PC-3 (cell line): ENCODE measurements at regions not wholly inside any gene's neighbourhood (a gene's known extent, or its start where the extent isn't known, plus 50 kb on each side); places are given as distances from the start of the nearest gene placed in this dataset.

ENCODE experiments used
- ATAC-seq: fragments of 200-7000 bp; cut with Tn5 transposase; 2 replicates; pipeline ENCODE4 v1.9.1; 2020; ENCODE audit warnings: mild to moderate bottlenecking, moderate library complexity
- BruUV-seq: library from RNA; stranded (reverse); fragments of 400-500 nt; replicated peaks from 2 replicates; lab custom pipeline; 2021; lab: Mats Ljungman, UMichigan
- CTCF ChIA-PET: fragments of 300-600 bp; sonication (Branson Sonifier 250); formaldehyde crosslinking; loops from one replicate; lab custom pipeline; 2022; ENCODE audit warnings: antibody characterized with exemption; lab: Charles Lee
- POLR2A ChIA-PET: fragments of 300-600 bp; sonication (Branson Sonifier 250); formaldehyde crosslinking; loops from one replicate; lab custom pipeline; 2022; ENCODE audit warnings: antibody characterized with exemption; ENCODE audit not compliant: unreplicated experiment; lab: Charles Lee
- DNase-seq: peaks from one replicate; pipeline ENCODE4 v3.0.0-alpha.2; 2015
- H2AFZ ChIP-seq: fragments of 300-600 bp; sonication (generic); 2 replicates; pipeline ENCODE4 v1.6.0; 2016; ENCODE audit warnings: antibody characterized with exemption, low read length
- H3F3A ChIP-seq: fragments of 300-600 bp; sonication (generic); one replicate; pipeline ENCODE4 v1.6.0; 2017; ENCODE audit warnings: antibody characterized with exemption, low read length, control low read depth, mild to moderate bottlenecking; ENCODE audit not compliant: unreplicated experiment
- H3K27ac ChIP-seq: fragments of 300-600 bp; sonication (generic); 2 replicates; pipeline ENCODE4 v1.5.1; 2016; ENCODE audit warnings: mild to moderate bottlenecking, low read length
- H3K27me3 ChIP-seq: fragments of 300-600 bp; sonication (generic); 2 replicates; pipeline ENCODE4 v1.6.1; 2016; ENCODE audit warnings: low read length, mixed read lengths
- H3K36me3 ChIP-seq: fragments of 300-600 bp; sonication (generic); 2 replicates; pipeline ENCODE4 v1.6.1; 2016; ENCODE audit warnings: low read depth, mixed run types, low read length, mixed read lengths
- H3K4me1 ChIP-seq: fragments of 300-600 bp; sonication (generic); 2 replicates; pipeline ENCODE4 v1.5.1; 2016; ENCODE audit warnings: low read length; ENCODE audit not compliant: insufficient read depth
- H3K4me2 ChIP-seq: fragments of 300-600 bp; sonication (generic); 2 replicates; pipeline ENCODE4 v1.6.0; 2016; ENCODE audit warnings: low read length
- H3K4me3 ChIP-seq: fragments of 300-600 bp; sonication (generic); 2 replicates; pipeline ENCODE4 v1.5.1; 2016; ENCODE audit warnings: mild to moderate bottlenecking, low read length, mixed read lengths
- H3K79me2 ChIP-seq: fragments of 300-600 bp; sonication (generic); 2 replicates; pipeline ENCODE4 v1.6.1; 2017; ENCODE audit warnings: low read length, mixed read lengths
- H3K9ac ChIP-seq: fragments of 300-600 bp; sonication (generic); 2 replicates; pipeline ENCODE4 v1.6.0; 2016; ENCODE audit warnings: mild to moderate bottlenecking, low read length
- H3K9me2 ChIP-seq: fragments of 300-600 bp; sonication (generic); replicated peaks from 2 replicates; pipeline ENCODE4 v1.6.1; 2016; ENCODE audit warnings: mixed run types, low read length, mixed read lengths
- H3K9me3 ChIP-seq: fragments of 300-600 bp; sonication (generic); 2 replicates; pipeline ENCODE4 v1.6.1; 2016; ENCODE audit warnings: low read length, mixed read lengths
- H4K20me1 ChIP-seq: fragments of 300-600 bp; sonication (generic); 2 replicates; pipeline ENCODE4 v1.6.1; 2016; ENCODE audit warnings: low read length, mixed read lengths
- EZH2 ChIP-seq: fragments of 300-600 bp; sonication (generic); IDR thresholded peaks from one replicate; pipeline ENCODE4 v1.6.1; 2017; ENCODE audit warnings: antibody characterized with exemption, mild to moderate bottlenecking, low read length; ENCODE audit not compliant: unreplicated experiment
- EZH2phosphoT487 ChIP-seq: fragments of 300-600 bp; sonication (generic); IDR thresholded peaks from 2 replicates; pipeline ENCODE4 v1.6.1; 2018; ENCODE audit warnings: mild to moderate bottlenecking, antibody characterized with exemption, low read length, borderline replicate concordance
- intact Hi-C: fragments of 100-400 bp; cut with micrococcal nuclease; formaldehyde crosslinking; loops from 2 replicates; pipeline ENCODE4 v1.9.0; 2023
- TF ChIP-seq, protein P1 (sequence below): fragments of 300-600 bp; sonication (generic); conservative IDR thresholded peaks from 2 replicates; pipeline ENCODE4 v1.5.1; 2017; ENCODE audit warnings: antibody characterized with exemption, low read depth, mild to moderate bottlenecking, low read length

DNA sequence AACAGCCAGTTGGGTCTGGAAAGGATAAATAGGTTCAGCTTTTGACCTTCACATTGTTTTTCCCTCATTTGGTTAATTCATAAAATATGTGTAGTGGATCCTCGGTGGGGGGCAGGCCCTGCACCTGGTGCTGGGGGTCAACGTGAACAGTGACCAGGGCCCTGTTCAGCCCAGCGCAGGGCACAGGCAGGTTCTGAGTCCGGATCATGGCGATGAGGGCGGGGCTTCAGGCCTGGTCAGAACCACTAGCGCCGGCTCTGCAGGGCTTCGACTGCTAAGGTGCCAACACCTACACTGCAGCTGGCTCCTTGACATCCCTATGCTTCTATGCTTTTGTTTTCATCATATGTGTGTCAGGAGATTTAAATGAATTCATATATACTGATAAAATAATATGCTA is 177.7 kb downstream of the CXCL12 start:
- Histone ChIP-seq H4K20me1 (no peaks in the 10 kb centered on the region), H3K79me2 (no peaks in the 10 kb centered on the region), H3K9me2 (no peaks in the 10 kb centered on the region), H3K27ac (no peak overlapping the region), H3K4me3 (no peak overlapping the region), H3K27me3 (peaks cover 29% of the 10 kb centered on the region), H3K4me1 (no peaks in the 10 kb centered on the region), H3F3A (no peaks in the 10 kb centered on the region), H2AFZ (no peak overlapping the region), H3K9me3 (no peaks in the 10 kb centered on the region; the same call in 1 of the 2 replicates), H3K36me3 (no peaks in the 10 kb centered on the region), H3K4me2 (no peak overlapping the region), H3K9ac (no peak overlapping the region)
- no peak for ATAC-seq
- POLR2A ChIA-PET = no interaction called here
- CTCF ChIA-PET = no interaction called here
- no peak for DNase-seq
- TF ChIP-seq, protein P1, sequence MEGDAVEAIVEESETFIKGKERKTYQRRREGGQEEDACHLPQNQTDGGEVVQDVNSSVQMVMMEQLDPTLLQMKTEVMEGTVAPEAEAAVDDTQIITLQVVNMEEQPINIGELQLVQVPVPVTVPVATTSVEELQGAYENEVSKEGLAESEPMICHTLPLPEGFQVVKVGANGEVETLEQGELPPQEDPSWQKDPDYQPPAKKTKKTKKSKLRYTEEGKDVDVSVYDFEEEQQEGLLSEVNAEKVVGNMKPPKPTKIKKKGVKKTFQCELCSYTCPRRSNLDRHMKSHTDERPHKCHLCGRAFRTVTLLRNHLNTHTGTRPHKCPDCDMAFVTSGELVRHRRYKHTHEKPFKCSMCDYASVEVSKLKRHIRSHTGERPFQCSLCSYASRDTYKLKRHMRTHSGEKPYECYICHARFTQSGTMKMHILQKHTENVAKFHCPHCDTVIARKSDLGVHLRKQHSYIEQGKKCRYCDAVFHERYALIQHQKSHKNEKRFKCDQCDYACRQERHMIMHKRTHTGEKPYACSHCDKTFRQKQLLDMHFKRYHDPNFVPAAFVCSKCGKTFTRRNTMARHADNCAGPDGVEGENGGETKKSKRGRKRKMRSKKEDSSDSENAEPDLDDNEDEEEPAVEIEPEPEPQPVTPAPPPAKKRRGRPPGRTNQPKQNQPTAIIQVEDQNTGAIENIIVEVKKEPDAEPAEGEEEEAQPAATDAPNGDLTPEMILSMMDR = no peak
- TF ChIP-seq EZH2 (no peak), EZH2phosphoT487 (no peak)
- intact Hi-C loops = no loop called here
- no TSS peak for BruUV-seq

DNA sequence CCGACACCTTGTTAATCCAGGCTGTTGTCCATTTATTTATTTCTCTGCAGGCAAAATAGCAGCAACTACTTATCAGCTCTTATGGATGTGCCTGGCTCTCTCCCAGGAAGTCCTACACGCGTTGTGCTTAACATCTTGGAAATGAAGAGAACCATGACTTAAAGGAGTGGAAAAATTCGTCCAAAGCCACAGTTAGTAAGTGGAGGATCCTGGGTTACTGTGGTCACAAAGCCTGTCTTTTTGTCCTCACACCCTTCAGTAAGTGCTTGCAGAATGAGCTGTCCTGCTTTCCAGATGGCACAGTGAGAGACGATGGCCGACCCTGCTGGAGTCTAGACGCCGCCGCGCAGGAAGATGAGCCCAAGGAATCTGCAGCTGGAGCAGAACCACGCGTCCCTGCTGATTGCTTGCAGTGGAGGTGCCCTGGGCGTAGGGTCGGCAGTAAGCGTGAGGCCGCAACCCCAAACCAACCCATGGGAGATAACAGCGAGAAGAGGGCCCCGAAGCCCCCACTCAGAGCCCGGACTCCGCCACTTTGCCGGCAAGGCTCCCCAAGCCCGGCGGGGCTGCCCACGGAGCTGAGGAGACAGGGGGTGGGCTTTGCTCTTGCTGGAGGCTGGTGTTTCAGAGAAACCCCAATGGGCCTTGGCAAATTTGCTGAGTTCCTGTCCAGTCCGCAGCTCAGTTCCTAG is 178.6 kb downstream of the CXCL12 start:
- Histone ChIP-seq H3K9me3 (no peaks in the 10 kb centered on the region; the same call in 1 of the 2 replicates), H3K9me2 (no peaks in the 10 kb centered on the region), H3K36me3 (no peaks in the 10 kb centered on the region), H3K9ac (no peak overlapping the region), H3K4me1 (no peaks in the 10 kb centered on the region), H3K27ac (no peak overlapping the region), H2AFZ (no peak overlapping the region), H3K4me2 (no peak overlapping the region), H4K20me1 (no peaks in the 10 kb centered on the region), H3K79me2 (no peaks in the 10 kb centered on the region), H3K4me3 (no peak overlapping the region), H3K27me3 (peaks cover 29% of the 10 kb centered on the region), H3F3A (no peaks in the 10 kb centered on the region)
- ChIA-PET POLR2A (no interaction called here), CTCF (no interaction called here)
- ATAC-seq = no peak
- intact Hi-C loops = no loop called here
- no TSS peak for BruUV-seq
- TF ChIP-seq, protein P1 = no peak
- TF ChIP-seq EZH2phosphoT487 = no peak
- no peak for TF ChIP-seq EZH2
- no peak for DNase-seq

DNA sequence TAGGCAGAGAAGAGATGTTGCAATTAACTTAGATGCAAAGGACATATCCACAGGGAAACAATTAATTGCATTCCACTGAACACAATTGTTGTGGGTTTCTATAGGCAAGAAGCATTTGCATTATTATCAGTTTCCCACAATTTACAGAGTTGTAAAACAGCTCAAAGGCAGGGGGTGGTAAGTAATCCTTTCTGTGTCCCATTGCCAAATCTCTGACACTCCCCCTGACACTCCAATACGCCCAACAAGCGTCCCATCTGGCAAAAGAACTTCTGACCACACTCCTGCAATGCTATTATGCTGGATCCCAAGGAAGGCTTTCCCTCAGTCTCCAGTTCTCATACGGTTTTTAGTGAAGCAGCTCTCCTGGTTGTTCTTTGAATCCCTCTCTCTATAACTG is 179.8 kb downstream of the CXCL12 start:
- Histone ChIP-seq H3K79me2 (no peaks in the 10 kb centered on the region), H3K27ac (no peak overlapping the region), H3K27me3 (peaks cover 29% of the 10 kb centered on the region), H3K9me3 (no peaks in the 10 kb centered on the region; the same call in 1 of the 2 replicates), H4K20me1 (no peaks in the 10 kb centered on the region), H2AFZ (no peak overlapping the region), H3K4me1 (no peaks in the 10 kb centered on the region), H3K4me3 (no peak overlapping the region), H3K4me2 (no peak overlapping the region), H3F3A (no peaks in the 10 kb centered on the region), H3K9ac (no peak overlapping the region), H3K36me3 (no peaks in the 10 kb centered on the region), H3K9me2 (no peaks in the 10 kb centered on the region)
- ATAC-seq (no peak), DNase-seq (no peak)
- intact Hi-C loops = no loop called here
- BruUV-seq = no TSS peak
- TF ChIP-seq EZH2 (no peak), EZH2phosphoT487 (no peak)
- TF ChIP-seq, protein P1 = no peak
- ChIA-PET CTCF (no interaction called here), POLR2A (no interaction called here)
